ENCODE measurements at regions not wholly inside any gene's neighbourhood (a gene's known extent, or its start where the extent isn't known, plus 50 kb on each side); places are given as distances from the start of the nearest gene placed in this dataset.
"Not testable (repeated sequence)": the region's sequence is repeated elsewhere in the genome, so short reads cannot be mapped to it uniquely, and the experiment has no call there.

DNA sequence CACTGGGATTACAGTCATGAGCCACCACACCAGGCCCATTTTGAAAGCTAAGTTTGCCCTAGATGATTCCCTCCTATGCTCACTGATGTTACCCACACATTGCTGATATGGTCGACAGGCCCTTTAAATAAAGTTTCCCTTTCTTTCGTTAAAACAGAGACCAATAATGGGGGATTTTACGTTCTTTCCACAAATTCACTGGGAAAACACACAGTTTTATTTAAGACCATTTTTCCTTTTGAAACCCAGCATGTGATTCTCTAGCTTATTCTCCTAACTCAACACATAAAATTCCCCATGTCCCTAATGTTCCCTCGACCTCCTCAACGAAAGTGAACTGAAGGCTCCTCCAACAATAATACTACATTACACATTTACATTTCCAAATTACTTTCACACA lies 223.2 kb downstream of the ANAPC1 start:
- no peak for FAIRE-seq

- no peak for FAIRE-seq
These were observed 222.6 kb downstream of the ANAPC1 start for GRCh38 chr2:111661286-111661940.

- no peak for FAIRE-seq
These were observed 221.8 kb downstream of the ANAPC1 start for GRCh38 chr2:111662039-111662770.

DNA sequence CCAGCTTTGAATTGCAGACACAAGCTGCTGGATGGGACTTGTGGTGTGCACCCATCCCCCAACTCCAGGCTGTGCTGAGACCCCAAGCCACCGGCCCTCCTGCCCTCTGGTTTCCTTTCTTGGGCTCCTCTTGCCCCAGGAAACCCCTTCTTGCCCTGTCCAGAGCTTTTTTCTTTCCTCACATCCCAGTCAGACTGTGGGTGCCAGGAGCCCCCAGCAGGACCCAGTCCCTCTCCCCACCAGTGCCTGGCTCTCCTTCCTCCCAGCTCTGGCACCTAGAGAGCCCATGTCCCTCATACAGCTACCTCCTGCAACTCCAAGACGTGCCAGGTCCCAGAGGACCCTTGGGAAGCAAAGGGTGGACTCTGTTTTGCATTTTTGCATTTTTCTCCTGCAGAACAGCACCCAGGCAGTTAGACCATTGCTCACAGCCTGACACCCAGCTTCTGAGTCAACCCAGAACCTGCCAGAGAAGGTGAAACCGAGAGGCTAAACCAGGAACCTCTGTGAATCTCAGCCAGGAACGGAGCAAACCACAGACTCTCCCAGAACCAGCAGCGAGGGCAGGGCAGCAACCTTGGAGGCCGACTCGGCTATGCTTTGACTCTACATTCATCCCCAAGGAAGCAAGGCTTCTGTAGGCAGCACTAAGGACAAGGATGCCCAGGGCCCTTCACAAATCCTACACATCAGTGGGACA lies 221.1 kb downstream of the ANAPC1 start:
- no peak for FAIRE-seq

DNA sequence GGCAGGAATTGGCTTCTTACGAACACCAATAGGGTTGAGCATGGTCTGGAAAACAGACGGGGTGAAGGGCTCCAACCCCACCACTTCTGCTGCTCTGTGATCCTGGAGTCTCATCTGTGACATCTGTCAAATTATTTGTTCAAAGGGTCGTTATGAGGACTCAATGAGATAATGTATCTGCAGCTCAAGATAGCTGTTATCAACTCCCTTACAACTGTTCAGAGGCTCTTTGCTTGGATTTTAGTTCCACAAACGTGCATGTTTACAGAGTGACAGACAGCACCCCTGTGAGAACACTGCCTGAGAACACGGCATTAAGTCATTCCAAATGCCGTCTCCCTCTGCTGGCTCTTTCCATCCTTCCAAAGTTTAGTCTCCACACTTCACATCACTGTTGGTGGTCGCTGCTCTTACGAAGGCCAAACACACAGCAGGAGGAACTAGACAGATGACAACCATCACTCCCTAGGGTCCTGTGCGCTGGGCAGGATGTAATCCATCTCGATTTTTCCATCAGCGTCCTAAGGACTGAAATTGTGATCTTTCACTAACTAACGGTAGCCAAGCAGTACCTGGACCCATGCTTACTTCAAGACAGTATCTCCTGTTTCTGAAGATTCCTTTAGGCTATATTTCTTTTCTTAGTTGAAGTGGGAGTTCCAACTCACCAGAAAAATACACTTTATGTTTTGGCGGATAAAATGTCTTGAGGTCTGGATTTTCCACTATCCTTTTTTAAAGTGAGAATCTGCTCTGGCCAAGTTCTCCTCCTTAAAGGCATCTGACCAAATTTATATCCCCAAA lies 220.3 kb downstream of the ANAPC1 start:
- FAIRE-seq: no peak

DNA sequence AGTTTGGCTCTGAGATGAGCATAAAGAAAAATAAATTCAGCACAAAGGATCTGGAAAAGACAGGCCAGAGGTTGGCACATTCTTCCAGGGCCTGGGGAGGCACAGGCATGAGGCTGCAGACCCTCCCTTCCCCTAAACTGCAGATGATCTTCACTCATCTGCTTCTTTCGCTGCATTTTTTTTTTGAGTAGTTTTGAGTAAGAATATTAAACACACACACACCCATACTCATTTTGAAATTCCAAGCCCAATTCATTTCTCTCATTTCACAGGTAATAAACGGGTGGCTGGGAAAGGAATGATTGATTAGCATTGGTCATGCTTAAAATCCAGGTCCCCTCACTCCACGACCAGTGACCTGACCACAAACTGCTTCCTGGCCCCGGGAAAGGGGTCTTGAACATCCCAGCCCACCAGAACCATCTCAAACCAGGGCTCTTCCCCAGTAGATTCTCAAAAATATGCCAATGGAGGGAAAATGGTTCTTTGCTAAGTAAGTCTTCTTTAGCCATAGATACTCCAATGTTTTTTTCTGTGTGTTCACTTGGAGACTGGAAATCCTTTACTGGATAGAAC lies 219.6 kb downstream of the ANAPC1 start:
- no peak for FAIRE-seq

DNA sequence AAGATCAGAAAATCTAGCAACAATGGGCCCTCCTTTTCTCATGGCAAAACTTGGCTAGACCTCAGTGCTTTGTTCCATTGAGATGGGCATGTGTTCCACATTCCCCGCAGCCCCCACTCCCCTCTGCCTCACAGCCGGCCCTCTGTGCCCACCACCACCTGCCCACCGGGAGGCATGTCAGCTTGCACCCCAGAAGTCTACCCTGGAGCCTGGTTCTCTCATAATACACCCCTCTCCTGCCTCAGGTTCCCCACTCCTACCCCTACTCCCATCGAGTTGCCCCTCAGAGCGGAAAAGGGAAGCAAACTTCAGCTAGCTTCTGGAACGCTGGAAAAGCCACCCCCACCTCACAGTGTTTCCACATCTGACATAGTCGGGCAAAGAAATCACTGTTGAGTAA lies 219.0 kb downstream of the ANAPC1 start:
- no peak for FAIRE-seq

DNA sequence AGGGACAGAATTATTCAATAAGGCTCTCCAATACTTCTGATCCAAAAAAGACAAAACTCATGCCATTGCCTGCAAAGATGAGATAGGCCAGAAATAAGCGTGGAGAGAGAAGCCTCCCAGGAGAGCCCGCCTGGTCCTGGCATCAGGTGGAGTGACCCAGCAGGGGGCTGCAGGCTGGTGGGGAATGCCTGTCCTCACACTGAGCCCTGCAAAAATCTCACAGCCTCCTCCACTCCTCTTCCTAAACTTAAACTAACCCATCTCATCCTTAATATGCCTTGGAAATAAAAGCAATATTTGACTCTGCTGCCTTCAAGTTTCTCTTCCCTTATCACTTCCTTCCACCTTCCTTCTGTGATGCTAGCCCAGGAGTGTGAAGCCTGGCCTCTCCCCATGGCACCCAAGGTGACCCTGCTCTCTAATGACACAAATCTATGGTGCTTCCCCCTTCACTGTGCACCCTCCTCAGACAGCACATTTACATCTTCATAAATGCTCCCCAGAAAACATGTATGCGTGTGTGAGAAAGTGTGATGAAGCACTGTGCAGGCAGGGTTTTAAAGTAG lies 218.4 kb downstream of the ANAPC1 start:
- no peak for FAIRE-seq

GRCh38 chr2:111666160-111666559 lies 217.8 kb downstream of the ANAPC1 start:
- FAIRE-seq: no peak

GRCh38 chr2:111667001-111667400 lies 217.0 kb downstream of the ANAPC1 start:
- no peak for FAIRE-seq

- FAIRE-seq: no peak
These were observed 216.3 kb downstream of the ANAPC1 start for GRCh38 chr2:111667542-111668273.

DNA sequence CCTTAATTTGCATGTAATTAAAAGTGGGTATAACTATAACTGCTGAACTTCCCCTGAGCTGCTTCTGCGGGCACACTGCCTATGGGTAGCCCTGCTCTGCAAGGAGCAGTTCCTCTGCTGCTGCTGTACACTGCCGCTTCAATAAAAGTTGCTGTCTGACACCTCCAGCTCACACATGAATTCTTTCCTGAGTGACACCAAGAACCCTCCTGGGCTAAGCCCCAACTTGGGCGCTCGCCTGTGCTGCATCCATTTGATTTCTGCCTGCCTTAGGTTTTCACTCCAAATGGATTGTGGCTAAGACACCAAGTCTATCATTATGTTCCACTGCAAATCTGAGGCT lies 215.7 kb downstream of the ANAPC1 start:
- no peak for FAIRE-seq

GRCh38 chr2:111668741-111669140 lies 215.3 kb downstream of the ANAPC1 start:
- FAIRE-seq: no peak

- FAIRE-seq: no peak
These were observed 213.9 kb downstream of the ANAPC1 start for GRCh38 chr2:111669928-111670695.

DNA sequence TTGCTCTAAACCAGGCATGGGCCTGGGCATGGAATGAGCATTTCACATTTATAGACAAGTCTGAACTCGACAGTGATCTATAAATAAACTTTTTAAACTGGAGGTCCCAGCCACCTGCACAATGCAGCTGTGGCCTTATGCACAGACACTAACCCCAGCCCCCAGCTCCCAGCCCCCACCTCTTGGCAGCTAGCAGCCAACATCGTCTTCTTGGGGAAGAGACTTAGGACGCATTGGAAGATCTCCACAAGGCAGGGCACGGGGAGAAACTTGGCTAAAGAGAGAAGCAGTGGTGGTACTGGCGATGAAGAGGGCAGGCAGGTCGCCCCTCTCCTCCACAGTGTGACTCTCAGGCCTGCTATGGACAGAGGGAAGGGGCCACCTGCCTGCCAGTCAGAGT lies 213.2 kb downstream of the ANAPC1 start:
- FAIRE-seq: no peak

DNA sequence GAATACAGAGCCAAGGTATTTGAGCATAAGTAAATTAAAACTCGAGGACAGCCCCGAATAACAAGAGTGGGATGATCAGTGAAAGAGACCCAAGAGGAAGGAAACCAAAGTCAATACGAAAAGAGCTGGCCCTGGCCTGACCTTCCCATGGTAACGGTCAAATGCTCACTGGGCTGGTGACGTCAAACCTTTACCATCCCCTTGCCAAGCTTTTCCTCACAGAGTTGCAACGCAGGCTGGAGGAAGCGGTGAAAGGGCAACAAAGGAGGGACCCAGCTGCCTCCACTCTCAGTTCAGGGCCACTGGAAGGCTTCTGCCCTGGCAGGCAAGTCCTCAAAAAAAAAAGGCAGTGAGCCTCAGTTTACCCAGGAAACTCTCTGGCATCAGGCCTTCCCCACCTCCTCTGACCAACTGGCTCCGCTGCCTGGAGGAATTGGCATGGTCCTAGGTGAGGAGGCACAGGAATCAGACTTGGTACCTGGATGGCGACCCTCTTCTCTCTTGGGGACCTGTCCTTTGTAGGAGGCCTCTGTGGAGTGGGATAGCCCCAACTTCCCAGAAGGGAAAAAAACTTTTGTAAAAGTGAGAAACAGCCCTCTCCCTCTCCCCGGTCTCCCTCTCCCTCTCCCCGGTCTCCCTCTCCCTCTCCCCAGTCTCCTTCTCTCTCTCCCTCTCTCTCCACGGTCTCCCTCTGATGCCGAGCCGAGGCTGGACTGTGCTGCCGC lies 212.4 kb downstream of the ANAPC1 start:
- no peak for FAIRE-seq

DNA sequence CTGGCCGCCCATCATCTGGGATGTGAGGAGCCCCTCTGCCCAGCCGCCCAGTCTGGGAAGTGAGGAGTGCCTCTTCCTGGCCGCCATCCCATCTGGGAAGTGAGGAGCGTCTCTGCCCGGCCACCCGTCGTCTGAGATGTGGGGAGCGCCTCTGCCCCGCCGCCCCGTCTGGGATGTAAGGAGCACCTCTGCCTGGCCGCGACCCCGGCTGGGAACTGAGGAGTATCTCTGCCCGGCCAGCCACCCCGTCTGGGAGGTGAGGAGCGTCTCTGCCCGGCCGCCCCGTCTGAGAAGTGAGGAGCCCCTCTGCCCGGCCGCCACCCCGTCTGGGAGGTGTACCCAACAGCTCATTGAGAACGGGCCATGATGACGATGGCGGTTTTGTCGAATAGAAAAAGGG lies 211.4 kb downstream of the ANAPC1 start:
- FAIRE-seq: not testable (repeated sequence)

DNA sequence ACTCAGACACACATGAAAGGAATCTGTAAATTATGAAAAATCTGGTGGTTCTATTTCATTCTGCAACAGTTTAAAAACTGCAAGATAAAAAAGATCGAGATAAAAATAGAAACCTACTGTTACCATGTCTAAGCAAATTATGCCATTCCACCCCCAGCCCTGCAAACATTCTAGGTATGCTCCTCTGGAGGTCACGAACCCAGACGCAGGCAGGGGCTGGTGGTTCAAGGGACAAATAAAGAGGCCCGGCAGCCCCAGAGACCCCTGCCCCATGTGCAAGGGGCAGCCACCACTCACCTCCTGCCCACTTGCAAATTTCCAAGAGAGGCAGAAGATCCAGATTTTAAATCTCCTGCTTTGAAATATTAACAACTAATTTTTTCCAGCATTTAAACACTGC lies 210.5 kb downstream of the ANAPC1 start:
- FAIRE-seq: no peak

- FAIRE-seq: no peak
These were observed 208.4 kb downstream of the ANAPC1 start for GRCh38 chr2:111675419-111676194.
